HG03280 (cell line): ENCODE measurements at regions not wholly inside any gene's neighbourhood (a gene's known extent, or its start where the extent isn't known, plus 50 kb on each side); places are given as distances from the start of the nearest gene placed in this dataset.

Source experiments
- ATAC-seq: cut with Tn5 transposase; IDR thresholded peaks from one replicate; pipeline ENCODE4 v1.9.1; 2021; ENCODE audit warnings: mild to moderate bottlenecking, moderate library complexity; ENCODE audit not compliant: unreplicated experiment

DNA sequence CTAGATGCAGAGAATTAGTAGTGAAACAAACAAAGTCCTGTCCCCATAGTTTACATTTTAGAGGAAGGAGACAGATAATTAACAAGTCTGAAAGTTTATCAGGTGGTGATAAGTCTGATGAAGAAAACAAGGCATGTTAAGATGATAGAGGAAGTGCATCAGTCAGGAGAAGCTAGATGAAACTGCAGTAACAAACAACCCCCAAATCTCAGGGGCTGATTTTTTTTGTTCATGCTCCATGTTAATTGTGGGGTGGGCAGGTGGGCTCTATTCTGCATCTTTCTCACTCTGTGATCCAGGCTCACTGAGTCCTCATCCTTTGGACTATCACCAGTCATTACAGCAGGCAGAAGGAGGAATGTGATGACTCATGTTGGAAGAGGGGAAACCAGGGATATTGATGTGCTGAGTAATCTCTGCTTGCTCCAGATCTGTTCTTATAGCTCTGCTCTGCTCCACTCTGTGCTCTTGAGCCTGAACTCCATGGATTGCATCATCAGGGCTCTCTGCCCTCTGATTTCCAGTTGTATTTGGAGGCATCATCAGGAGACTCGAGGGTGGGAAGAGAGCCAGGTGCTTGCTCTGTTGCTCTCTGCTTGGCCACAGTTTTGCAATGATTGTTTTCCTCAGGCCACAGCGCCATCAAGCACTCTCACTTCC, 166.9 kb downstream of the IER5 start:
- ATAC-seq, result no peak

DNA sequence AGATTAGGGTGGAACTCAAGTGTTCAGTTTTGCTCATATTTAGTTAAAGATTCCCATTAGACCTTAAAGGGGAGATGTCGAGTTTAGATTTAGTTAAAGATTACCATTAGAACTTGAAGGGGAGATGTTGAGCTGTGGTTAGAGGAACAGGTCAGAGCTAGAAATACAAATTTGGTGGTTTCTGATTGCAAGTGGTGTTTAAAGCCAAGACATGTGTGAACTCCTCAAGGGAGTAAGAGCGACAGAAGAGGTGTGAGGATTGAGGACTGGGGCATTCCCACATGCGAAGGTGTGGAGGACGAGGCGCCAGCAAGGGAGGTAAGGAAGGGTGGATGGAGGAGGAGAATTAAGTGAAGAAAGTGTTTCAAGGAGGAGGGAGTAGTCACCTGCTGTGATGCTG, 168.6 kb downstream of the IER5 start:
- no peak for ATAC-seq

DNA sequence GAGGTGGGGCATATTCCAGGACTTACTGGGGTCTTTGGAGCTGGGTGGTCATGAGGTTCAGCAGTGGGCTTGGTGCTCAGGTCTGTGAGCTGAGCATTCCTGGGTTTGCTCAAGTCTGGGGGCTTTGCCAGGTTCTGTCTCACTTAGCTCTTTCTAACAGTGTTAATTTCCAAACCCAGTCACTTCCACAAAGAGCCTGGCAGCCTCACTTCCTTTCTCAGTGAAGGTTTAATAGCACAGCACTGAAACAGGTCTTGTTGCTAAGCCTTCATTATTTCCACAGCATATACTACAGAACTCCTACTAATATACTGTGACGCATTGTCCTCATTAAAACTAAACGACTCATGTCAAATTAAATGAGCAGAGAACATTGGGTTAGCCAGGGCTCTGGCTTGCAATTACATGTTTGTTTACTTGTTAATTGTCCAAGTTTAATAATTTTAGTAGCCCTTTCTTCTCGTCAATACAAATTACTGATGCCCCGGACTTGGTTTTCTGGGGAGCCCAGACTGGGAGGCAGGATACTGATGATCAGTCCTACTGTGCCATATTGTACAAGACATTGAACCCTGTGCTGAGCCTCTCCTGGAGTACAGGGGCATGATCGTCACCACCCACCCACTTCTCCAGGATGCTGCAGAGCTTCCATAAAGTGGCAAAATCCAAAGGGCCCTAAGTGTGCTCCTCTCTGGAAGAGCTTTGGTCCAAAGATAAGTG, 170.7 kb downstream of the IER5 start:
- no peak for ATAC-seq

DNA sequence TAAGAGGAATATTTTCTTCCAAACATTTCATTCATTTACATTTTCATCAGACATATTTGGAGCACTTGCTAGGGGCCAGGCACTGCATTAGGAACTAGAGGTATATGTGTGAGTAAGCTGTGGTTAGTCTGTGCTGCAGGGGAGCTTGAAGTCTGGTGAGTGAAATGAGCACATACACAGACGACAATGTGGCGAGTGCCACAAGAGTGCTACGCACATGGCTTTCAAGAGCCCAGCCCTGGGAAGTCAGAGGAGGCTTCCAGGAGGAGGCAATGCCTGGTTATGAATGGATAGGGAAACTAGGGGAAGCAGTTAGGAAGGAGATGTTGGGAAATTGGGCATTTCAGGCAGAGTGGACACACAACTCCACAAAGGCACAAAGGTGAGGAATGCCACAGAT, 171.8 kb downstream of the IER5 start:
- no peak for ATAC-seq

DNA sequence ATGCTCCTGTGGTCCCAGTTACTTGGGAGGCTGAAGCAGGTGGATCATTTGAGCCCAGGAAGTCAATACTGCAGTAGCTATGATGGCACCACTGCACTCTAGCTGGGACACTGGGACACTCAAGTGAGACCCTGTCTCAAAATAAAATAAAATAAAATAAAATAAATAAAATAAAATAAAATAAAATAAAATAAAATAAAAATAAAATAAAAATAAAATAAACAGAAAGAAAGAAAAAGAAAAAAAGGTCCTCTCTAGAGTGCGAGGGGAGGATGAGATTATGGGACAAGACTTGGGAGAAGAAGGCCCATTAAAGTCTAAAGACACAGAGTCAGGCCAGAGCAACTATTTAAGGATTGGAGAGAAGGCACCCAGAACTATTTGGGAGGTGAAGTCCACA, 172.5 kb downstream of the IER5 start:
- no peak for ATAC-seq

DNA sequence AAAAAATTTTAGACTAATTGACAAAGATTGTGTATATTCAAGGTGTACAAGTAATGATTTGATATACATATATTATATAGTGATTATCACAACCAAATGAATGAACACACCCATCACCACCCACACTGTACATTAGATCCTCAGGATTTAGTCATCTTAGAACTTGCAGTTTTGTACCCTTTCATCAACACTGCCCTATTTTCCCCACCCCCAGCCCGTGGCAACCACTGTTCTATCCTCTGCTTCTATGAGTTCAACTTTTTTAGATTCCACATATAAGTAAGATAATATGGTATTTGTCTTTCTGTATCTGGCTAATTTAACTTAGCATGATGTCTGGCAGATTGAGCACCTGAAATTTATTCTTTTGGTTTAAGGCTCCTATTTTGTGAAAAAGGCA, 173.6 kb downstream of the IER5 start:
- ATAC-seq, result no peak

DNA sequence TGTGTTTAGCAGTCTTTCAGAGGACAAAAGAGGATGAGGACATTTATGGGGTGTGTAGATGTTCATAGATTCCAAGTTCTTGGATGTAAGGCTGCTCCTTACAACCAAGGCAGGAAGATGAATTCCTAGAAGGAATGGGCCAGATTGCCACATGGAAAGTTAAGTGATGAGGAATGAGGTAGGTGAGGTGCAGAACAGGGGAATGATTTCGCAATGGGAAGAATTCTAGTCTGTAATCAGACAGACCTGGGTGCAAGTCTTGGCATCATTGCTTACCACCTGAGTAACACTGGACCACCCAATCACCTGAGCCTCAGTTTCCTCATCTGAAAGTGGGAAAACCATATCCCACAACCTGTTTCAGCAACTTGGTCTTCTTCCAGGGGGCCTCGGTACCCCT, 174.9 kb downstream of the IER5 start:
- ATAC-seq, result no peak

DNA sequence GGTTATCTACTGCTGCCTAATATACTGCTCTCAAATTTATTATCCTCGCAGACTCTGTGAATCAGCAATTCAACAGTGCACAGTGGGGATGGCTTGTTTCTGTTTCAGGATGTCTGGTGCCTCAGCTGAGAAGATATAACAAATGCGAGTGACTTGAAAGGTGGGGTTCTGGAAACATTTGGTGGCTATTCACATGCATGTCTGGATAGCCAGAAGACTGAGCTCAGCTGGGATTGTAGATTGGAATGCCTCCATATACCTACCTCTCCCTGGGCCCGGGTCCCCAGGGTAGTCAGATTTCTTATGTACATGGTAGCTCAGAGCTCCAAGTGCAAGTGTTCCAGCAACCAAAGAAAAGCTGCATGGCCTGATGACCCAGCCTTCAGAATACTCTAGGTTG, 176.3 kb downstream of the IER5 start:
- no peak for ATAC-seq

DNA sequence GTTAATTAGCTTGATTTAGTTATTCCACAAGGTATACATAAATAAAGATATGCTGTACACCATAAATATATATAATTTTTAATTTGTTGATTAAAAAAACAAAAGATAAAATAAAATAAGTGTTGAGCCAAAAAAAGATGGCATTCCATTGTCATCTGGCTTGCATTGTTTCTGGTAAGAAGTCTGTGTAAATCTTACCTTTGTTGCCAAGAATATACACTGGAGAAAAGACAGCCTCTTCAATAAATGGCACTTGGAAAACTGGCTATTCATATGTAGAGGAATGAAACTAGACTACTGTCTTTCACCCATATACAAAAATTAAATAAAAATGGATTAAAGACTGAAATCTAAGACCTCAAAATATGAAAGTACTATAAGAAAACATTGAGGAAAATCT, 196.5 kb downstream of the IER5 start:
- ATAC-seq, result no peak

DNA sequence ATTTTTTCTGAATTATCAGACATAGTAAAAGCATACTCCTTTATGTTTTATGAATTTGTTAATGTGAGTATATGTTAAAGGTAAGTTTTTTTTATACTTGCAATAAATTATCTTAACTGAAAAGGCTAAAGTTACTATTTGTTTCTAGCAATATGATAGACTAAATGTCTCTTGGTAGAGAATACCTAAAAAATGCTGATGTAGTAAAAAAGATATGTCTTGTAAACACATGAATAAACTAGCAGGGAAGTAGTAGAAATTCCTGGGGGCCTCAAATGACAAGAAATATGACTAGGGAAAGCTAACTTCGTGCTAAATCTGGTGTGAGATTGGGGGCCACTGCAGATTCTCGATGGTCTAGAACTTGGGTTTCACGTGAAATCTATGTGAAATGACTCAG, 188.1 kb upstream of the CACNA1E start:
- ATAC-seq, result no peak

DNA sequence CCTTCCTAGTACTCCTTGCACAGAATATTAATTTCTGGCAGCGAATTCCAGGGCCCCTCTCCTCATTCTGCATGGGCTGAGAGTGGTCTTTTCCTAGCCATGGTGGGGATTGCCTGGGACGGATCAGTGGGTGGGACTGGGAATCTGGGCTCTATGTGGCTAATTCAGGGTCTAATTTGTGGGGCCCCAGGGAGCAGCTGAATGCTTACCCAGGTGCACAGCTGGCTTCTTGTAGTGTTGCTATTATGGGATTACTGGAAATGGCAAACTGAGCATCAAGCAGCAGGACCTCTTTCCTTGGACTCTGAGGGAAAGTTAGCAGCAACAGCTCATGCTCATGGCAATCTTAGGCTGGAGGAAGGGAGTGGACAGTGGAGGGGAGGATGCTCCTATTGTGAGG, 187.1 kb upstream of the CACNA1E start:
- no peak for ATAC-seq

DNA sequence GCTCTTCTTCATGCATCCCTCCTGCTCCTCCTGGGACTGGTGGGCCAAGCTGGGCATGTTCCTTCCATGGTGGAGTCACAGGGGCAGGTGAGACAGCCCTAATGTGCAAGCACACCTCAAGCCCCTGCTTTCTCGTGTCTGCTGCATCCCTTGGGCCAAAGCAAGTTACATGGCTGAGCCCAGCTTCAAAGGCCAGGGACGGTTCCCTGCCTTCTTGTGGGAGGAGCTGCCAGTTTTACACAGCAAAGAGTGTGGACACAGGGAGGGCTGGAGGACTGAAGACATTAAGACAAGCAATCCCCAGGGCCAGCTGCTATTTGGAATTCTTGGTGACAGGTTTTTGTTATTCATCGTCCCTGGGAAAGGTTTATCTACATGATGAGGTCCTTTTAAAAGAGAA, 175.2 kb upstream of the CACNA1E start:
- no peak for ATAC-seq

DNA sequence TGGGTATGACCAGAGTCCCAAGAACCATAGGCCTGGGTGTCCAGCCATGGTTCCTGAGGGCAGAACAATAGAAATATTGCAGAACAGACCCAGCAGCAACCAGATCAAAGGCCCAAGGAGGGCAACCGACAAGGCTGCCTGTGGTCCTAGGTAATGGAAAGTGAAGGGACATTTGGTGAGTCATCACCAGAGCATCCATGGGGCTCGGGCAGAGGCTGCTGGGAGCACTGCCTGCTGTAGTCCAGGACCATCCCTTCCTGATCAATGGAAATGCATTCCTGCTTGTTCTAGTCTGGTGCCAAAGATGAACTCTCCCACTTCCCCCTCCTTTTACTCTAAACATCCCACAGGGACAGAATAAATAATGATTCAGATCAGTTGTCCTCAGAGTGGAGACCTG, 172.8 kb upstream of the CACNA1E start:
- ATAC-seq, result no peak

DNA sequence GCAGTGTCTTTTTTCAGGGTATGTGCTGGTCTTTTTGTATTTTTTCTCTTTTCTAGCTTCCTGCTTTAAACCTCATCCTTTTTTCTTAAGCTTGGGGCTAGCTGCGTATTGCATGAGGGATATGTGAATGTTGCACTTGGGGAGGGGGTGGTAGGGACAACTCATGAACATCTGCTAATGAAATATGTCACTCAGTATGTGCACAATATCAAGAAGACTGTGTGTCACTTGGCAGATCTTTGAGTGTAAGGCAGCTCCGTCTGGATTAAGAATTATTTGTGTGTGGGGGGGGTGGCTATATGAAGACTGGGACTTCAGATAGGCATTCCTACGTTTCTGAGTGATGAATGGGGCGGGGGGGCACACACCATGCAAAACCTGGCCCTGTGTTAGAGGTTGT, 170.4 kb upstream of the CACNA1E start:
- no peak for ATAC-seq

DNA sequence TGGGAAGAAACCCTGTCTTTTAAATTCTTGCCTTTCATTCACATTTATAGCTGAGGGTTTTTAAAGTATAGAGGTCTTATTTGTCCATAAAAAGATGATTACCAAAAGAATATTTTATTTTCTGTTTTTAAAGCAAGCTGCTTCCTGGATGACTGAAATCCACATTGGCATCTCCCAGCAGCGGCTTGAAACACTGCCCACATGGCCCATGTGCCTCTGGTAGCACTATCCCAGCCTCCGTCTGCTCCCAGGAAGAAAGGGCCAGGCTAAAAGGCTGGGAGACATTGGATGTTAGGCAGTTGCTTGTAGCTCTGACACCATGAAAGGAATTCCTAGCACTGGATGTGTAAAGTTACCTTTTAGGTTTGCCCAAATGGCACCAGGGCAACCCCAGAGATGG, 169.9 kb upstream of the CACNA1E start:
- ATAC-seq, result no peak

DNA sequence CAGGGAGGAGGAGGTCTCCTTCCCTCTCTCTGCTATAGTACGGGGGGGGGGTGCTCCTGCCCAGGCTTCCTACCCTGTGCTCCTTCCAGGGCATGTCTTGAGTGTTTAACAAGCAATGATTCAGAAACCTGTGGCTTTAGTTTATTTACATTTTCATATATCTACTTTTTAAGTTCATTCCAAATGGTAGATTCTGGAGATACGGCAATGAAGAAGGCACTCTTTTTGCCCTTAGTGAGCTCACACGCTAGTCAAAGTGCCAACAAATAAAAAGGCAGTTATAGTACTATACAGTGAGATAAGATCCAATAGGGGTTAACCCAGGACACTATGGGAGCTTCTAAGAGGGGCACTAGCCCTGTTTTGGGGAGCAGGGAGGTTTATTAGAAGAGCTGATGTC, 169.3 kb upstream of the CACNA1E start:
- no peak for ATAC-seq

DNA sequence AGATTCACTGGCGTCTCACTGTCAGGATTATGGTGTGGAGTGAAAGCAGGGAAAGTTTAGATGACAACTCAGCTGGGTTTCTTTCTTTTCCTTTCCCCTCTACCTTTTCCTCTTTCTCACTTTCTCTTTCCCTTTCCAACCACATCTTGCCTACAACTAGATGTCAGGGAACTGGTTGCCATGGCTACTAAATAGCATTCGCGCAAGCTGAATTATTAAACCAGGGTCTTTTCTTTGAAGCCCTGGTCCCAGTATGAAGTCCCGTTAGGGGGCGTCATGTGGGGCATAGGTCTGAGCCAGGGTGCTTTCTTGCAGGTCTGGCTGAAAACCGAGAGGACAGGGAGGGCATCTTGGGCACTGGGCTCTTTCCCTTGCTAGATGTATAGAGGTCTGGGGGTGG, 168.4 kb upstream of the CACNA1E start:
- no peak for ATAC-seq

DNA sequence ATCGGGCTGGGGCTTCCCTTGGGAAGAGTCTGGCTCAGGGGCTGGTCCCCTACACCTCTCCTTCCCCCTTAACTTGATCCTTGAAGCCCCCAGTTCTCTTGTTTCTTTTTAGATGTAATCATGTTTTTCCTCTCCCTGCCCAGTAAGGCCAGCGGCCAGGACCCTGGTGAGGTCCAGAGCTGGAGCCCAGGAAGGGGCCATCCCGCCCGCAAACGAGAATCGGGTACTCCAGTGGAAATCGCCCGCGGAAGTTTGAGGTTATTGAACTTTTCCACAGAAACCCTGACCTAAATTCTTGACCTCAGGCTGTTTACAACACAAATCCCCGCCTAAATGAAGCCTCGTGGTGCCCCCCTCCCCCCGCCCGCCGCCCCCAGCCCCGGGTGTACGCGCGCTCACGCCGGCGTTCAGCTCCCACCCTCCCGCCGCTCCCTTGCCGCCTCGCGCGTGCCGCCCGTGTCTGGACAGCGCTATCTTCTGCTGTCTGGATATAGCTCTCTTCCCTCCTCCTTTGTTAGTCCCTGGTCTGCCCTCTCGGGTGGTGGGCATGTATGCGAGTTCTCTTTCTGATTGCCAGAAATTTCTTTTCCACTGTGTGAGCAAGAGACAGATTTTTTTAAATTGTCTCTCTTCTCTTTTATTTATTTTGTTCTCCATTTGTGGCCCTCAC, 165.9 kb upstream of the CACNA1E start:
- no peak for ATAC-seq

DNA sequence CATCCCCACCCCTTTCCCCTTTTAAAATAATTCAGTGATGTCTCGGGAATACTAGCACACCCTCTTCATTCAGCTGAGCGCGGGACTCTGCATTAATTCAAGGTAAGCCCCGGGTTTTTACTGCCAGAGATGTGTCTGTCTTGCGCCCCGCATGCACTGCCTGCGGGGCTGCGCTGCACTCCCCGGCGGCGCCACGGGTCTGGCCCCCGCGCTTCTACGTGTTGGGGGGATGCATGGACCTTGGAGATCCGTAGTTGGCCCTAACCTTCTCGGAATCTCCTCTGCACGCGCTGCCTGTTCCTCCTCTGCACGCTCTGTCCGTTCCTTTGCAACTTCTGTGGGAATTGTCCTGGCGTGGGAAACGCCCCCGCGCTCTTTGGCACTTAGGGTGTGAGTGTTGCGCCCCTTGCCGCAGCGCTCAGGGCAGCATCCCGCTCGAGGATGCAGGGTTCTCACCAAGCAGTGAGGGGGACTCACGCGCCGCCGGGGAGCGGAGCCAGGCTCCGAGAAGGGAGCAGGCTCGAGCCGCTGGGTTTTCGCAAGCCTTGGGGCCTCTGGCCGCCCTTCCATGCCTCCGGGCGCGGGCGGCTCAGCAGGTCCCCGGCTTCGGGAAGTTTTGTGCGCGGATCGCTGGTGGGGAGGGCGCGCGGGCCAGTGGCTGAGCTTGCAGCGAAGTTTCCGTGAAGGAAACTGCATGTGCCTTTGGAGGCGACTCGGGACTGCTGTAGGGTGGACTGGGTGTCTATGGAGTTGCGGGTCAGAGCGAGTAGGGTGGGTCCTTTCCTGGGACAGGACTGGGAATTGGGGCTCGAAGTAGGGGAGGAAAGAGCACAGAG, 165.1 kb upstream of the CACNA1E start:
- no peak for ATAC-seq

DNA sequence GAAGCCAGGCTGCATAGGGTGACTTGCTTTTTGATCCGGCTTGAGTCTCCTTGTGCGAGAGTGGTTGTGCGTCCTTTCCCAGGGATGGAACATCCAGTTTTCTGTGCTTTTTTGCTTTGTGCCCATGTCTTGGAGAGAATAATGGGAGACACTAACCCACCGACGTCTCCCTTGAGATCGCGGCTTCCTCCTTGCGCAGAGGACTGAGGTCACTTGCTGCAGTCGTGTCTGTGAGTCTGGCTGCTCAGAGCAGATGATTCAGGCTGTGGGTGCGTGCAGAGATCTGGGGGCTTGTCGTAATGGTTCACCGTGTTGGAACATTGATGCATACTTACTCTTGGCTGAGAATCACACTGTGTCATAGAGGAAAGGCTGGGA, 164.5 kb upstream of the CACNA1E start:
- ATAC-seq, result no peak

DNA sequence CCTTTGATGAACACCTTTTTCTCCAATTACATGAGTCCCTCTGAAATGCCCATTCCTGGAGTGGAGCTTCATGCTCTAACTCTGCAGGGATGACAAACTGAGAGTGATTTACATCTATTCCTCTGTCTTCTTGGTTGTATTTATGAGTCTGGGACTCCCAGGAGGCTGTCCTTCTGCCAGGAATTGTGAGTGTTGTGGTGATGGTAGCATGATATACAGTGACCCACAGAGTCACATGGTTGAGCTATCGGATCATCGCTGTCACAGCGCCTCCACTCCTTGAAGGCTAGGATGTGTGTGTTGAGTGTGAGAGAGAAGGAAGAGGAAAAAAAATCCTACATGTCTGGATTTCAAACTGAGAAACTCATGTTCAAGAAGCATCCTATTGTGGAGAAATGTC, 163.4 kb upstream of the CACNA1E start:
- ATAC-seq, result no peak
